H1 (cell line): ENCODE measurements at regions not wholly inside any gene's neighbourhood (a gene's known extent, or its start where the extent isn't known, plus 50 kb on each side); places are given as distances from the start of the nearest gene placed in this dataset.

Source experiments
- YY1 ChIP-seq: IDR thresholded peaks from 2 replicates; pipeline ENCODE4 v1.6.1; 2011; ENCODE audit warnings: low read depth, mild to moderate bottlenecking, low read length
- TF ChIP-seq, protein P1 (sequence below), 3 experiments: IDR thresholded peaks; 1 replicate in 2 of 3; 2 replicates in 1 of 3; pipeline versions ENCODE4 v1.5.1 to v1.6.1; 2011; ENCODE audit warnings: low read length in 3 of 3, mild to moderate bottlenecking in 3 of 3, inconsistent platforms in 2 of 3, low read depth in 1 of 3, moderate library complexity in 1 of 3; ENCODE audit not compliant: insufficient read depth in 1 of 3; ENCODE audit errors: control extremely low read depth in 1 of 3

DNA sequence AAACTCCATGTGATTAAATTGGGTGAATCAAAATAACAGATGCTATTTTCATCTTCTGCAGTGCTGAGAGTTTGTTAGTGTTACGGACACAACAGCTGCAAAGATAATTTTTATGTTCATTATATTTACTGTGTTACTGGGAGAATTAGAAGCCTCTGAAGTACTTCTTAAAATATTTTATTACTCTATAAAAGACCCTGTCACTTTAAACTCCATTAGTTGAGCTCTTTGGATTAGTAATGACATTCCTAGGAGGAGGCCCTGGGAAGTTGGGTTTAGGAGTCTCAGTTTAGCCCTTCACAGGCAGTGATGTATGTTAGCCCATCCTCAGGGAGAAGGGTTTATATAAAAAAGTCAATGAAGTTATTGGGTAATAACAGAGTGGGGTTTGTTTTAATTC, 596.7 kb downstream of the JRKL start (continued):
- TF ChIP-seq, protein P1, sequence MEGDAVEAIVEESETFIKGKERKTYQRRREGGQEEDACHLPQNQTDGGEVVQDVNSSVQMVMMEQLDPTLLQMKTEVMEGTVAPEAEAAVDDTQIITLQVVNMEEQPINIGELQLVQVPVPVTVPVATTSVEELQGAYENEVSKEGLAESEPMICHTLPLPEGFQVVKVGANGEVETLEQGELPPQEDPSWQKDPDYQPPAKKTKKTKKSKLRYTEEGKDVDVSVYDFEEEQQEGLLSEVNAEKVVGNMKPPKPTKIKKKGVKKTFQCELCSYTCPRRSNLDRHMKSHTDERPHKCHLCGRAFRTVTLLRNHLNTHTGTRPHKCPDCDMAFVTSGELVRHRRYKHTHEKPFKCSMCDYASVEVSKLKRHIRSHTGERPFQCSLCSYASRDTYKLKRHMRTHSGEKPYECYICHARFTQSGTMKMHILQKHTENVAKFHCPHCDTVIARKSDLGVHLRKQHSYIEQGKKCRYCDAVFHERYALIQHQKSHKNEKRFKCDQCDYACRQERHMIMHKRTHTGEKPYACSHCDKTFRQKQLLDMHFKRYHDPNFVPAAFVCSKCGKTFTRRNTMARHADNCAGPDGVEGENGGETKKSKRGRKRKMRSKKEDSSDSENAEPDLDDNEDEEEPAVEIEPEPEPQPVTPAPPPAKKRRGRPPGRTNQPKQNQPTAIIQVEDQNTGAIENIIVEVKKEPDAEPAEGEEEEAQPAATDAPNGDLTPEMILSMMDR (IDR thresholded peaks at IDR 0.05; ENCODE audit: control extremely low read depth in 1 of 3, insufficient read depth in 1 of 3, low read depth in 1 of 3, low read length in 3 of 3): no peak
- no peak for TF ChIP-seq YY1
